Effector CD8-positive, alpha-beta T cell (primary cell): ENCODE measurements at regions not wholly inside any gene's neighbourhood (a gene's known extent, or its start where the extent isn't known, plus 50 kb on each side); places are given as distances from the start of the nearest gene placed in this dataset.

Experiments
- DNase-seq: peaks from one replicate; lab custom pipeline; 2025; lab: John Stamatoyannopoulos, UW

DNA sequence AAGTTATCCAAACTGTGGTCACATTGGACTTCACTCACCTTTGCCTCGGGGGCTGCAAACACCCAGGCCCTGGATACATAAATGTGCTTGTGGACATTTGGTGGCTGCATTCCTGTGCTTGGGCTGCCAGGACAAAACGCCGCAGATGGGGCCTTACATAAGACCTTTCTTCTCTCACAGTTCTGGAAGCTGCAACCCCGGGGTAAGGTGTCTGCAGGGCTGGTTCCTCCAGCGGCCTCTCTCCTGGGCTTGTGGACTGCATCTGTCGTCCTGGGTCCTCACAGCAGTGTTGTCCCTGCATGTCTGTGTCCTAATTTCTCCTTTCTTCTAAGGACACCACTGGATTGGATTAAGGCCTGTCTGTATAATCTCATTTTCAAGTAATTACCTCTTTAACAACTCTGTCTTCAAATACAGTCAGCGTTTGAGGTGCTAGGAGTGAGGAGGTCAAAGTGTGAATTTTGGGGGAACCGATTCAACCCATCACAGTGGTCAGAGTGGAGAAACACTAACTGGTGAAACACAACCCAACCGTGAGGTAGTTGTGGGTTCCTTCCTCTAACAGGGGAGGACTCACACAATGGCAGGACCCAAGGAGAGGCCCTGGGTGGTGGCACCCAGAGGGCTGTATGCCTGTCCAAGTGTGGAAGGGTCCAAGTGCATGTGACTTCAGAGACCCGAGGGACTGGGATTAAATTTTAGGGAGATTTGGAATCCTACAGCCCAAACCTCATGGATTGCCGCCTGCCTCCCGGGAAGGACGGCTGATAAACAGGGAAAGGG, 415.6 kb downstream of the IRX2 start:
- DNase-seq, result no peak

DNA sequence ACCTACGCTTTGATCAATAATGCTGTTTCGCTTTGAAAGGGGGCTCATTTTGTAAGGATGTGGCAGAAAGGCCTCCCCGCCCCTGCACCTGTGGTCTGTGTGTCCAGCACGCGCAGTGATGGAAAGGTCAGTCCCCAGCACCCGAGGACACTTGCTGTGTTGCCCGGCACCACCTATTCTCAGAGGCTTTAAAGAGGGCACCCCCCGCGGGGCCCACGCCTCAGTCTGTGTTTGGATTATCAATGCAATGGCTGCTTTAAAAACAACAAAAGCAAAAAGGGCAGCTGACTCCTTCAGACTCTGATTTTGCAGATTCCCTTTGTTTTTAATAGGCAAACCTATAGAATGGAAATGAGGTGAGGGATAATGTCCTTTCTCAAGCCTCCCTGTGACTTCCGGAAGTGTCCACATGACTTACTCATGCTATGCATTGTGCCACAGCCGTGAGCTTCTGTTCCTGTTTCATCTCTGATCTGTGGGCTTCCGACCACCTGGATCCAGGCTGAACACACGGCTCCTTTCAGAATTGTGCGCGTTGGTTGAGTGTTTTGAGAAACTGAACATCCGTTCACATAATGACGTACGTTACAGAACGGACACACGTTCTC, 416.2 kb downstream of the IRX2 start:
- no peak for DNase-seq

DNA sequence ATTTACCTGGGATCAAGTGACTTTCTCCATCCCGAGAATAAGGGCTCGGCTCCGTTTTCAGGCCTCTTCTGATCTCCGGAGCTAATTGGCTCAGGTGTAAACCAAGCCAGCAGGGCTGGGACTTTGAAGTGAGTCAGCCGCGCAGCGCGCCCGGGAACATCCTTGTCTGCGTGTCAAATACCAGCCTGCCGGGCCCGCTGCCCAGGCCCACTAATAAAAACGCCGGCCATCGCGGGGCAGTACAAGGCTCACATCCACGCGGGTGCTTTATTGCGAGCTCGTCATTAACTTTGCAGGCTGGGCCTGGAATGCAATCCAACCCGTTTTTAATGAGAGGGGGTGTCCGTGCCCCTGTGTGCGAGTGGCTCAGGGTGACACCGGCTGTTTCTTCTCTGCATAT, 416.8 kb downstream of the IRX2 start:
- no peak for DNase-seq

DNA sequence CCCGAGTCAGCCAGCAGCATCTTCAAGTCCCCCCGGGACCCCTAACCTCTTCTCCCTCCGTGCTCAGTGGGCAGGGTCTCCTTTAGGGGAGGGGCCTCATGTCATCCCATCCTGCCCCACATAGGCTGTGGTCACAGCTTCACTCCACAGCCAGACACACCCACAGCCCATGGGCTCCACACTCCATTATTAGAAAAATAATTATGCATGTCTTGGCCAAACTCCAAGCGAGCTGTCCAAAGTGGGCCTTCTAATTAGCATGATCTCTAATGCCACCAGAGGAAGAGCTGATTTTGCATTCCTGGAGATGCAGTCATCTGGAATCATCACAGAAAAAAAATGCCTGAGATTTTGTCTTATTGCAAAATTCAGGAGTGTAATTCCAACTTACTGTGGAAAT, 418.2 kb downstream of the IRX2 start:
- no peak for DNase-seq

DNA sequence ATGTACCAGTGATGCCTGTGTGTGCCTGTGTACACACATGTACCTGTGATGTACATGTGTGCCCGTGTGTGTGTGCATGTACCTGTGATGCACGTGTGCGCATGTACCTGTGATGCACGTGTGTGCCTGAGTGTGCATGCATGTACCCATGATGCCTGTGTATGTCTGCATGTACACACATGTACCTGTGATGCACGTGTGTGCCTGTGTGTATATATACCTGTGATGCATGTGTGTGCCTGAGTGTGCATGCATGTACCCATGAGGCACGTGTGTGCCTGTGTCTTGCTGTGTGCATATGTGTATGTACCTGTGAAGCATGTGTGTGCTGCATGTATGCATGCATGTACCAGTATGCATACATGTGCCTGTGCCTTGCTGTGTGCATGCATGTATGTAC, 419.0 kb downstream of the IRX2 start:
- no peak for DNase-seq

DNA sequence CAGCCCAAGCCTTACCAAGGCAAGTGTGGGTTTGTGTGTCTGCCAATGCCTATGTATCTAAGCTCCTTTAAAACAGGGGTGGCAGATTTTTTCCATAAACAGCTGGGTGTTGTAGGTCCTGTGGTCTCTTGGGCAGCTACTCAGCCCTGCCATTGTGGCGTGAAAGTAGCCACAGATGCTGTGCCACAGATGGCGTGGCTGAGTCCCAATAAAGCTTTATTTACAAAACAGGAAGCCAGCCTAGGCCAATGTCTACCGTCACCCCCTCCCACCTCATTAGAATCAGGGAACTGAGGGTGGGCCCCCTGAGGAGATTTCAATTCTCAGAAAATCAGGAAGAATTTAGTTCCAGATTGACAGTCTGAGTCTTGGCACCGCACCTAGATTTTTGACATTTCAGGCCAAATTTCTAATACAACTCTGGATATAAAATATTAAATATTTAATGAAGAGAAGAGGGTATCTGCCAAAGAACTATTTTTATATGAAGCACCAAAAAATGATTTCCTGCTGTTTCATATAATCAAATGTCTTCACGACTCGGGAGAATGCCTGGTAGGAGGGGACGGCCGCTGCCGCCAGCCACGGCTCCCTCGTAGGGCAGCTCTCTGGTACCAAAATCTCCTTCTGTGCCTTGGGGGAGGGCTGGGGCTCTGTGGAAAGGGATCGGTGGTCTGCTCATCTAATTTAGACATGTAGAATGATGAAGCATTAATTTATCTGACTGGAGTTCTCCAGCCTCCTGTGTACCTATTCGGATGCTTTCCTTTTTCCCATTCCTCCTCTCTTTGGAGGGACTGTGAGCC, 420.9 kb downstream of the IRX2 start:
- DNase-seq, result no peak

DNA sequence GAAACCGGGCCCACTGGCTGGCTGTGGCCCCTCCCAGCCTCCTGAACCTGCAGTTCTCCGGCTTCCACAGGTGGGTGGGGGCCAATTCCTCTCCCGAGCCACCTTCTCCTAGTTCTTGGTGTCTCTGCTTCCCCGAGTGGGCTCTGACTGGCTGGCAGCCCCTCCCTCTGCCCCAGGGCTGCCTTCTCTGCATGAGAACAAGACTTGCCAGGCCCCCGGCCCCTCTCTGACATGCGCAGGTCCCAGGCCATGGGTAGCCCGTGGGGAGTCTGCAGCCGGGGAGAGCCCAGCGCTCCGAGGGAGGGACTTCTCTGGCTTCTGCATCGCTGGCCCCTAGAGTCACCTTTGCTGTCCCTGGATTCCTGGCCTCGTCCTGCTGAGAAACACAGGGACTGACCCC, 421.7 kb downstream of the IRX2 start:
- no peak for DNase-seq

DNA sequence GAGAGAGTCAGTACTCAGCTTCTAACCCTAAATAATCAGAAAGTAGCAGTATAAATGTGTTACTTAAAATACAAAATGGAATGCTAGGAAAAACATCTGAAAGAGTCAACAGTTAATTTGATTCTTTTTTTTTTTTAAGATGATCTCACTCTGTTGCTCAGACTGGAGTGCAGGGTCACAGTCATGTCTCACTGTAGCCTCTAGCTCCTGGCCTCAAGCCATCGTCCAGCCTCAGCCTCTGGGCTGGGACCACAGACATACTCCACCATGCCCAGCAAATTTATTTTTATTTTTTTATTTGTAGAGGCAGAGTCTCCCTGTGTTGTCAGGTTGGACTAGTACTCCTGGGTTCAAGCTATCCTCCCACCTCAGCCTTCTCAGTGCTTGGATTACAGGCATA, 424.9 kb downstream of the IRX2 start:
- DNase-seq, result no peak

DNA sequence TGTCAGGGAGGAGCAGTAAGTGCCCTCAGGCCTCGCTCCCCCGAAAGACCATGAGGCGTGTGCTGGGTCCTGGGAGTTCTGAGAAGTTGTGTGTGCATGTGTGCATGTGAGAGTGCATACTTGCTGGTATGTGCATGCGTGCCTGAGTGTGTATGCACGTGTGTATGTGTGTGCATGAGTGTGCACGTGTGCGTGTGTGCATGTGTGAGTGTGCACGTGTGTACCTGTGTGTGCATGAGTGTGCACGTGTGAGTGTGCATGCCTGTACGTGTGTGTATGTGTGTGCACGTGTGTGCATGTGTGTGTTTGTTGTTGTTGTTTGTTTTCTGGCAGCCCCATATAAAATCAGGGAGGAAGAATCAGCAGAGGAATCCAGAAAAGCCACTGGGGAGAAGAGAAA, 426.7 kb downstream of the IRX2 start:
- DNase-seq, result no peak

DNA sequence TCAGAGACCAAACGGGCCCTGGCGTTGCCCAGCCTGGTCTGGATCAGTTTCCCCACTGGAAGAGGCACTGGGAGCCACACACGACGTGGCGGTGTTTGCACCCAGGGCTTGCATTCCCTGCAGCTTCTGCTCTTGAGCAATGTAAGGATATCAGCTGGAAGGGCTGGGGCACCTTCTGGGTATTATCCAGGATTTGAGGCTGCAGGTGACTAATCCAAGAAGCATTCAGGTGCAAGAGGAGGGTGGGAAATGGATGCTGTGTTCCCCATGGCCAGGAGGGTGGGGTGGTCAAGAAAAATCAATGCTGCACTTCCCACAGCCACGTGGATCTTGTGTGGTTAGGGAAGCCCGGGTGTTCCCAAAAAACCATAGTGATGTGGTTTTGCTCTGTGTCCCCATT, 430.9 kb downstream of the IRX2 start:
- no peak for DNase-seq

DNA sequence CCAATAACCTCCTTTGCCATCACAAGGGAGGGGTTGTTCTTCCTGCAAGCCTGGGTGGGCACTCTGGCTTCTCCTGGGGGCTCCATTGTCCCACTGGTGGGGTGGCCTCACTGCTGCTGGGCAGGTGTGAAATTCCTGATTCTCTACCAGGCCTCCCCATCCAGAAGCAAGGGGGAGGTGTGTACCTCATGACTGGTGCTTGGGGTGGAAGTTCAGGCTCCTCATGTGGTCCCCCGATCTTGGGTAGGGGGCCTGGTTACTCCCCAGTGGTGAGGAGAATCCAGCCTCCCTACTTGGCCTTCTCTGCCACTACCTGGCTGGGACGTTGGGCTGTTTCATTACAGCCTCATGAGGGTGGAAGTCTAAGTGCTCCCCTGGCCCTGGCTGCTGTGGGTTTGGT, 433.9 kb downstream of the IRX2 start:
- no peak for DNase-seq

DNA sequence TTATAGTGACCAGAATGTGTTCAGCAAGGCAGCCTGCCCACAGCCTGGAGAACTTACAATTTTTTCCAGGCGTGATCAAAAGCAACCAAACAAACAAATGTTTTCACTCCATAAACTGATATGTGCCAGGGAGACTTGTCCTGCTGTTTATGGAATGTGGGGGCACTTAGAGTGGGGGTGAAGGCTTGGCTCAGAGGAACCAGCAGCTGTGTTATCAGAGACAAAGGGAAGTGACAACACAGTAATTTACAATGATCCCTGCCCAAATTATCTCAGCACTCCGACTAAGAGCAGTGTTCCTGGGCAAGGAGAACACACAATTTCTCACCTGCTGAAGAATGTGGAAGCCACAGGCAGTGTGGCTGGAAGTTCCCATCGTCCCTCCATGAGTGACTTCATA, 429.1 kb upstream of the IRX4 start:
- no peak for DNase-seq

DNA sequence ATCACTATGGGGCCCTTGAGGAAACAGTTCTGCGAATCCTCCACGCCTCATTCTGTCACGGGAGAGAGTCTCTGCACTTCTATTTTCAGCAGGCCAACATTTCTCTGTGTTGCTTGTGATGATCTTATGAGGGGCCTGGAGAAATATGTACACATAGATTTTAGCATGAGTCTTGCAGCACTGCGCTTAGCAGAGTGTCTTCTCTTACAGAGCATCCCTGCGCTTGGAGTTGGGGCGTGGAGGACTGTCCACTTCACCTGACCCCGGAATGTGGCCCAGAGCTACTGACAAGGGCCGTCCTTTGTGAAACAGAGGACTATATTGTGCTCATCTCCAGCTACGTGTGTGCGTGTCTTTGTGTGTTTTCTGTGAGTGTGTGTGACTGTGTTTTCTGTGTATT, 428.2 kb upstream of the IRX4 start:
- no peak for DNase-seq

DNA sequence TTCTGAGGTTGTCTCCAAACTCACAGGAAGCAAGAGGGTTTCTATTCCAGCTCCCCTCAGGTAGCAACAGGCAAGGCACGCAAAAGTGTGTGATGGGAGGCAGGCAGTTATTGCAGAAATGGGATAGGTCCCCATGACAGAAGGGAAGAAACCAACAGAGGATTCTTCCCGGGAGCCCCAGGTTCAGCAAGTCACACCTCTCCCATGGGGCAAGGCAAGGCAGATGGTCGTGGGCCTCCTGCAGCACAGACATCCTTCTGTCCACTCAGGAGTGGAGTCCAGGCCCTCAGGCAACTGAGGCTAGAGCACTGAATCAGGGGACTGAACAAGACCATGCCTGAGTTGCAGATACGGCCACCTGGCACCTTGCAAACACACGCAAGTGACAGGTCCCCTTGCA, 424.9 kb upstream of the IRX4 start:
- no peak for DNase-seq

DNA sequence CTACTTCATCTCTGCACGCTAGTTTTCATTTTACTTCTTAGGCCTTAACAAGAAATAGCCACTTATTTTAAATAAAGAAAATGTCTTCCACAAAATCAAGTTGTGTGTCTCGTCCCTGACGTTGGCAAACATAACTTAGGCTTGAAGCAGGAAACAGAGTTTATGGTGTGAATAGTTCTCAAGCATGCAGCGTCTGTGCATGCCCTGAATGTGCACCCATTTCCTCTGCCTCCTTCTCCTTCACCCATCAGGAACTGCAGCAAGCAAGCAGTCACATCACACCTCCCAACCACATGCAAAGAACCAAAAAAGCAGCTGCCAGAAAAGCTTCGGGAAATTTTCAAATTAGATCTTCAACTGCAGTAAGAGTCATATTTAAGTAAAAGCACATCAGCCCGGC, 424.0 kb upstream of the IRX4 start:
- no peak for DNase-seq

DNA sequence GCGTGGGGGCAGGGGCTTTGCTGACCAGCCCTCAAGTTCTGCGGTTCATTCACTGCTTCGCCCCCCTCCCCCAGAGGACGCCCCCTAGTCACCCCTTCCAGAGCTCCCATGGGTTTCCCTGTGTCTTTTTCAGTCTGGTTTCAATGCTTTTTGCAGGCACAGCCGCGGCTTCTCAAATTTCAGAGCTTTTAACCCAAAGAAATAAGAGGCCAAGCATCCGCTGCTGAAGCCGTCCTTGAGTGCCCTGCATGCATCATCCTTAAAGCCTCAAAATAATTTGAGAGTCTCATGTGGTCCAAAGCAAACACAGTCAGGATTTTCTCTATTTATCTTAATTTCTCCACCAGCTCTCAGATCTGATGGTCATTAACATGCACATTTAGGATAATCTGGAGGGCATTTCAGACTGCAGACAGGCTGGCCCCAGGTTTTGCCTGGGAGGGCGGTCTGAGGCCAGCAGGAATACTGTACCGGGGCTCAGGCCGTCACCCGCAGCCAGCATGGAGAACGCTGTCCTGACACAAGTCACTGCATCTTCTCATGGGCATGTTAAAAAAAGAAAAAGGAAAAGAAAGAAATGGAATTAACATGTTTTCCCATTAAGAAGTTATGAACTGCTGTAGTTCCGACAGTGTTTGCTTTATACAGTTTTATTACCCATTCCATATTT, 420.8 kb upstream of the IRX4 start:
- DNase-seq, result no peak

DNA sequence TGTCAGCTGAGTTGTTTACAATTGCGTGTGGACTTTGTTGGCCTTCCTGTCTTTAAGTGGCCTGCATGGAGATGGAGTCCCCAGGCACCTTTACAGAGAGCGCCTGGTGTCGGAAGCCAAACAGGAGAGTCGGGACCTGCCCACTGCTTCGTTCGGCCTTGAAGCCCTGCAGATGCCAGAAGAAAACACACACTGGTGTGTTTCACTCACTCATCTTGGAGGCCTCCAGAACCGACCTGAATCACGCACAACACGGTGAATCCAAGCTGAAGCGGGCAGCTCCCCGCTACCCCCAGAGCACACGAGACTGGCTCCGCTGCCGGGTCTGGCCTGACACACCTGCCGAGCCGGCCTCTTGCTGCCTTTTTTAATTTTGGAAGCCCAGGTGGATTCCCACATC, 419.4 kb upstream of the IRX4 start:
- no peak for DNase-seq

DNA sequence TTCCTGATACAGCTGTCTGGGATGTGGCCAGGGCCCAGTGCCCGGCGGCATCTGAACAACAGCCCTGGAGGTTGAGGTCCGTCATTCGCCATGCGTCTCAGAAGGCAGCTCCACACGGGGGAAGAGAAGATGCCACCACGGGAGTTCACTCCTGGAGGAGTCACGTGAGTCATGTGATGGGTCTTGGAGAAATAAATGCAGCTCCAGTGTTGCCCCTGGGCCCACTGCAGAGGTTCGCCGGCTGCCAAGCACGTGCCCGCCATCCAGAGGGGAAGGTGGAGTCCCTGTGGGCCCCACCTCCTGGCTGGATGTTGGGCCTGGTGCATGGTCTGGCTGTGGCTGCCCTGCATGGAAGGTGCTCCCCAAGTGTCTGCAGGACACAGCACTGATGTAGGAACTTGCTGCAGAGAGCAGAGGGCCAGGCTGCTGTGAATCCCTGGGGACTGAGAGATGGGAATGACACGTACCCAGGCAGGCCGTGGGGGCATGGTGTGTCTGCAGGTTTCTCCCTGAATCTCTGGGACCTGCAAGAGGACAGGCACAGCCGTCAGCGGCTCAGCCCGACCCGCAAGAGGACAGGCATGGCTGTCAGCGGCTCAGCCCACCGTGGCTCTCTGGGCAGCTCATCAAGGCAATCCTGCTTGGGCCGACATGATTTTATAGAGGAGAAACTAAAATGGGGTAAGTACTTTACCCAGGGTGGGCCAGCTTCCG, 418.3 kb upstream of the IRX4 start:
- DNase-seq, result no peak

DNA sequence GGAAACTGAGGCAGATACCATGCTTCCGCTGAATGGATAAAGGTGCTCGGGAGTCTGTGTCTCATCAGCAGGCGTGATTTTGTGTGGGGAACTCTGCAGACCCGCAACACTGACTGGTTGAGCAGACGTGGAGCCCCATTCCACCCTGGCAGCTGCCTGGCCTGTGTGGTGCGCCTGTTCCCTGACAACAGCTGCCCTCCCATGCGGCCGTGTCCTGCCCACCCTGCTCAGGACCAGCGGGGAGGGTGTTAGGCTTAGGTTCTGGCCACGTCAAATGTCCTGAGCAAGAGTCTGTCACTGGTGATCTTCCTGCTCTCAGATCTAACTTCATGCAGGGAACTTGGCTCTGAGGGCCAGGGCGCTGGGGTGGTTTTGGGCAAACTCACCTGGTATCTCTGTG, 417.7 kb upstream of the IRX4 start:
- no peak for DNase-seq

DNA sequence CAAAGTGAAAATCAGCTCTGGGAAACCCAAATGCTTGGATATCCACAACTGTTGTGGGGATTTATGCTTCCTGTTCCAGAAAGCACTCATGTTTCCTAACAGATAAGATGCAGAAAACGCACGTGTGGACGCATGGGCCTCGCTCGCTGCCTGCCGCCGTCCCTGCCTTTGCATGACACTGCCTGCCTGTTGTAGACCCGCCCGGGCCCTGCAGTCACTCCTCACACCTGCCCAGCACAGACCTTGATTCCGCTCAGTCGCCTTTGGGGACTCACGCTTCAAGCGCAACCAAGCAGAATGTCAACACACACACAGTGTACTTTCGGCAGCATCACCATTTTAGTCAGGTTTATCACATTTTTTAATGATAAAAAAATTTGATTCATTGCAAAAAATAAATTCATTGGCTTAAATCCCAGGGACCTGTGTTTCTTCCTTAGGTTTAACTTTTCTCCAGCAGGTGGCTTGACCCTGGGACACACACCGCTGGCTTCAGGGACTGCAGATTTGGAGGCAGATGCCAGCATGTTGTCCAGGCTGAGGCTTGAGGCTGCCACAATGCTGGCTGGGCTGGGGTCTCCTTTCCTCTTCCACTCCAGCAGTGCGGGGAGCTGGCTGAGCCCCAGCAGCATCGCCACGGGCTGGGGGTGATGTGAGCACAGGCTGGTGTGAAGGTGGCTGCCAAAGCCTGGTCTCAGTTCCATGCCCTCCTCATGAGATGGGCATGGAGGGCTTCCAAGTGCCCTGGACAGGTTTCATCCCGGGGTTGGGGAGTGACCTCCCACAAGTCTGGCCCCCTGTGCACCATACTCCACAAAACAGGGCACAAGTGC, 416.9 kb upstream of the IRX4 start:
- DNase-seq, result no peak

DNA sequence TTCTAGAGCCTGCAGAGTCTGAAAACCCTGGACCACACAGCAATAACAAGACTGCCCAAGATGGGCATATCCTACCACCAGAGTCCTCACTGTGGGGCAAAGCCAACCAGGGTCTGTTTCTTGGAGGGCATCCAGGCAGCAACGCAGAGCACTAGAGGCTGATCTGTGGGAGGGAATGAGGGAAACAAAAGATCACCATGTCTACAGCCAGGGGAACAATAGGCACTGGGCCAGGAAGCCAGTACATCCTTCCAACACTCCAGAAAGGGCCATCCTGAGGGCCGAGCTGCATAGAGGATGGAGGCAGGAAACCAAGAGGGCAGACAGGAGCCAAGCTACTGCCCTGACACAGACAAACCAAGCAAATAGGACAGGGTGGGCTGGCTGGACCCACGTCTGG, 416.1 kb upstream of the IRX4 start:
- DNase-seq, result no peak
